NT2/D1 (cell line): ENCODE measurements at regions not wholly inside any gene's neighbourhood (a gene's known extent, or its start where the extent isn't known, plus 50 kb on each side); places are given as distances from the start of the nearest gene placed in this dataset.
A peak's percentile ranks its signal among the peaks of the same experiment; 100 is the strongest.

ENCODE experiments used
- DNase-seq: peaks from one replicate; pipeline ENCODE4 v3.0.0-alpha.2; 2011; ENCODE audit warnings: low read depth, low spot score
- H3K27me3 ChIP-seq: 2 replicates; pipeline ENCODE4 v1.6.0; 2011; ENCODE audit warnings: mild to moderate bottlenecking; ENCODE audit not compliant: insufficient read length, insufficient read depth
- H3K36me3 ChIP-seq: 2 replicates; pipeline ENCODE4 v1.6.1; 2011; ENCODE audit warnings: mild to moderate bottlenecking, low read length, mixed read lengths; ENCODE audit not compliant: insufficient read depth, insufficient read length
- H3K4me1 ChIP-seq: 2 replicates; pipeline ENCODE4 v1.5.1; 2011; ENCODE audit not compliant: insufficient read depth, insufficient read length
- H3K4me3 ChIP-seq: 2 replicates; pipeline ENCODE4 v1.5.1; 2011; ENCODE audit warnings: low read depth; ENCODE audit not compliant: insufficient read length
- H3K9ac ChIP-seq: 2 replicates; pipeline ENCODE4 v1.6.0; 2011; ENCODE audit warnings: low read depth; ENCODE audit not compliant: insufficient read length
- H3K9me3 ChIP-seq: 2 replicates; pipeline ENCODE4 v1.5.1; 2011; ENCODE audit warnings: mild to moderate bottlenecking, low read length; ENCODE audit not compliant: insufficient read depth
- SUZ12 ChIP-seq: IDR thresholded peaks from 2 replicates; pipeline ENCODE4 v1.6.1; 2011; ENCODE audit not compliant: insufficient read length, insufficient read depth; ENCODE audit errors: extremely low read depth
- YY1 ChIP-seq: IDR thresholded peaks from 2 replicates; pipeline ENCODE4 v1.6.1; 2011; ENCODE audit not compliant: insufficient read length, insufficient read depth
- ZNF274 ChIP-seq: IDR thresholded peaks from 2 replicates; pipeline ENCODE4 v1.6.1; 2011; ENCODE audit warnings: mild to moderate bottlenecking, low read depth, low read length

DNA sequence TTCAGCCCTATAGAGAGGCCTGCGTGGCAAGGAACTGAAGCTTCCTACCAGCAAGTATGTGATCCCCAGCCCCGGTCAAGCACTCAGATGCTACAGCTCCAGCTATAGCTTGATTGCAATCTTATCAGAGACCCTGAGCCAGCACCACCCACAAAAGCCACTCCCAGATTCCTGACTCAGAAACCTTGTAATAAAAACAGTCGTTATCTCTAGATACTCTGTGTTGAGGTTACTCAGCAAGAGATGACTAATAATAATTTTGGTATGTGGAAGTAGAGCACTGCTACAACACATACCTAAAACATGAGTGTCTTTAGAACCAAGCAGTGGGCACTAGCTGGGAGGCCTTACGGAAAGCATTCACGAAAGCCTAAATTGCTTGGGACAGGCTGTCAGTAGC lies 216.9 kb downstream of the UXS1 start:
- Histone ChIP-seq H3K9ac (no peak overlapping the region), H3K27me3 (no peaks in the 10 kb centered on the region), H3K4me1 (no peaks in the 10 kb centered on the region), H3K4me3 (no peak overlapping the region), H3K36me3 (no peaks in the 10 kb centered on the region), H3K9me3 (peaks cover 27% of the 10 kb centered on the region)
- no peak for DNase-seq
- TF ChIP-seq ZNF274, result no peak
- TF ChIP-seq SUZ12, result no peak
- TF ChIP-seq YY1, result no peak

- no peaks in the 10 kb centered on the region for H3K4me1 ChIP-seq
These were observed 219.3 kb downstream of the UXS1 start for GRCh38 chr2:105974812-105975211.

DNA sequence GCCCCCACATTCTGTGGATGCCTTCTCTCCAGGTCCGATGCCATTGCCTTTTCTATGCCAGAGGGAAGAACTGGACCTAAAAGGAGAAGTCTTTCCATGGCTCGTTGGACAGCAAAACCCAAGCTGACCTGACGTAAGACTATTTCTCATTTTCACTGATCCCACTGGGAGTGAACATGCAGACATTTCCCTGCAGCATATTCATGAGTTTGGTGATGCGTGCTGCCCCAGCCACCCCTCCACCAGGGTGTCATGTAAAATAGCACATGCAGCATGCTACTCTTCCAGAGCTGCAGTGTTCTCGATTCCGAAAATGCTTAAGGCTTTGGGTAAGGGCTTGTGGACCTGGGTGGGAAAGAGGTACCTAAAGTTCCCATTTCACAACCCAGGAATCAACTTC lies 221.2 kb downstream of the UXS1 start:
- DNase-seq, result no peak
- TF ChIP-seq SUZ12 (no peak), ZNF274 (no peak), YY1 (no peak)
- no peak overlapping the region for H3K4me3 ChIP-seq
- no peaks in the 10 kb centered on the region for H3K27me3 ChIP-seq
- no peaks in the 10 kb centered on the region for H3K36me3 ChIP-seq
- H3K9me3 ChIP-seq, result peaks cover 22% of the 10 kb centered on the region
- H3K9ac ChIP-seq, result no peak overlapping the region
- H3K4me1 ChIP-seq, result no peaks in the 10 kb centered on the region

More at GRCh38 chr2:105974812-105975211, 219.3 kb downstream of the UXS1 start:
- no peaks in the 10 kb centered on the region for H3K27me3 ChIP-seq
- peaks cover 22% of the 10 kb centered on the region for H3K9me3 ChIP-seq
- no peak for DNase-seq
- TF ChIP-seq ZNF274 (no peak), YY1 (no peak), SUZ12 (no peak)
- no peak overlapping the region for H3K4me3 ChIP-seq
- H3K36me3 ChIP-seq, result no peaks in the 10 kb centered on the region
- H3K9ac ChIP-seq, result no peak overlapping the region

DNA sequence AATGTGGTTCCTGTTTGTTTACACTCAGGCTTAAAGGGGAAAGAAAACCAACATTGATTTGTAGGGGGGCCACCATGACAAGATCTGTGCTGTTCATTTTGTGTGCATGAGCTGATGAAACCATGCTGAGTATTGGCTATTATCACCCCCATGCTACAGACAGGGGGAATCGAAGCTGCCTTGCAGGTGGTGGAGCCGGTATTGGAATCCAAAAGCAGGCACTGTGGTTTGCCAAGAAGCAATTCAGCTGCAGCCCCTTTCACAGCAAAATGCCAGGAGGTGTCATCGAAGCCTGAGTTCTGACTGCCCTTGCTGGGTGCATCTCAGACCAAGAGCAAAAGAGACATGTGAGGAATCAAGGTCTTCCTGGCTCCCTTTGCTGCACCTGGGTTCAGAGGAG lies 221.9 kb downstream of the UXS1 start:
- DNase-seq, result no peak

DNA sequence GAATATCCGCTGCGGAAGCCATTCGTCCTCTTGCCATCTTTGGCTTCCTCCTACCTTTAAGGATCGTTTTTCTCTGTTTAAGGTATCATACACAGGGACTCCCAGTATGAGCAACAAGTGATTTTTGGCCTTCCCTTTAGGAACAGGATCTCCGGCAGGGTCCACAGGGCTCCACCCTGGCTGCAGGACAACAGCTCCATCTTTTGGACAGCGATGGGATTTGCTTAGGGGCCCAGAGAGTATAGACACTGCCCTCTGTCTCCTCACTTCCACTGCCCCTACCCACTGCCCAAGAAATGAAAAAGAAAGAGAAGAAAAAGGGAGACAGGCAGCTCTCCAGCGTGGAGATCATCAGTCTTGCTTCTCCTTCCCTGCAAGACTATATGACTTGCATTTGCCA lies 224.5 kb downstream of the UXS1 start:
- no peak overlapping the region for H3K9ac ChIP-seq
- H3K4me3 ChIP-seq, result no peak overlapping the region
- TF ChIP-seq SUZ12 (no peak), ZNF274 (no peak), YY1 (no peak)
- peak; percentile 48 for DNase-seq
- no peaks in the 10 kb centered on the region for H3K4me1 ChIP-seq
- peaks cover 9% of the 10 kb centered on the region for H3K9me3 ChIP-seq
- no peaks in the 10 kb centered on the region for H3K27me3 ChIP-seq
- no peaks in the 10 kb centered on the region for H3K36me3 ChIP-seq

More for the DNA sequence above, 221.9 kb downstream of the UXS1 start:
- Histone ChIP-seq H3K9me3 (peaks cover 17% of the 10 kb centered on the region), H3K9ac (no peak overlapping the region), H3K36me3 (no peaks in the 10 kb centered on the region), H3K4me1 (no peaks in the 10 kb centered on the region), H3K4me3 (no peak overlapping the region), H3K27me3 (no peaks in the 10 kb centered on the region)
- TF ChIP-seq SUZ12, result no peak
- TF ChIP-seq YY1, result no peak
- TF ChIP-seq ZNF274, result no peak

DNA sequence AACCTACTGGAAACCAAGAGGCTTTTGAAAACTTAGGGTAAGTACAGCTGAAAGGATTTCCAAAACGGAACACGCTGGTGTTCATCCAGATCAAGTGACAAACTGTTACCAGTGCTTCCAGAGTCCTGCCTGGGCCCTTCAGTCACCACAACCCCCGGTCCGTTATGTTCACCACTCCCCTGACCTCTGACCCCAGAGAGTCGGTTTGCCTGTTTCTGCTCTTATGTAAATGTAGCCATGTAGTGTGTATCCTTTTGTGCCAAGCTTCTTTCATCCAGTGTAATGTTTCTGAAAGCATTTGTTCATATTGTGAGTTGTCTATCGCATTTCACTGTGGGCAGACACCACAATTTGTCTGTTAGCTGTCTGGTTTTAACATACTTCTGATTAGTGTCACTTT lies 217.5 kb downstream of the NCK2 start:
- H3K4me3 ChIP-seq, result no peak overlapping the region
- H3K4me1 ChIP-seq, result peaks cover 8% of the 10 kb centered on the region
- DNase-seq, result no peak
- no peak for TF ChIP-seq ZNF274
- TF ChIP-seq YY1, result no peak
- TF ChIP-seq SUZ12, result no peak
- H3K36me3 ChIP-seq, result no peaks in the 10 kb centered on the region
- no peak overlapping the region for H3K9ac ChIP-seq
- H3K27me3 ChIP-seq, result peaks cover 4% of the 10 kb centered on the region
- H3K9me3 ChIP-seq, result peaks cover 12% of the 10 kb centered on the region; the same call in 1 of the 2 replicates

- no peak for DNase-seq
- no peak overlapping the region for H3K4me3 ChIP-seq
- peaks cover 12% of the 10 kb centered on the region; the same call in 1 of the 2 replicates for H3K9me3 ChIP-seq
- H3K4me1 ChIP-seq, result peaks cover 8% of the 10 kb centered on the region
- no peaks in the 10 kb centered on the region for H3K36me3 ChIP-seq
- H3K9ac ChIP-seq, result no peak overlapping the region
- H3K27me3 ChIP-seq, result peaks cover 4% of the 10 kb centered on the region
- TF ChIP-seq SUZ12 (no peak), ZNF274 (no peak), YY1 (no peak)
These were observed 217.0 kb downstream of the NCK2 start for GRCh38 chr2:105961599-105962146.
